ENCODE measurements at regions not wholly inside any gene's neighbourhood (a gene's known extent, or its start where the extent isn't known, plus 50 kb on each side); places are given as distances from the start of the nearest gene placed in this dataset.
A peak's percentile ranks its signal among the peaks of the same experiment; 100 is the strongest.

DNA sequence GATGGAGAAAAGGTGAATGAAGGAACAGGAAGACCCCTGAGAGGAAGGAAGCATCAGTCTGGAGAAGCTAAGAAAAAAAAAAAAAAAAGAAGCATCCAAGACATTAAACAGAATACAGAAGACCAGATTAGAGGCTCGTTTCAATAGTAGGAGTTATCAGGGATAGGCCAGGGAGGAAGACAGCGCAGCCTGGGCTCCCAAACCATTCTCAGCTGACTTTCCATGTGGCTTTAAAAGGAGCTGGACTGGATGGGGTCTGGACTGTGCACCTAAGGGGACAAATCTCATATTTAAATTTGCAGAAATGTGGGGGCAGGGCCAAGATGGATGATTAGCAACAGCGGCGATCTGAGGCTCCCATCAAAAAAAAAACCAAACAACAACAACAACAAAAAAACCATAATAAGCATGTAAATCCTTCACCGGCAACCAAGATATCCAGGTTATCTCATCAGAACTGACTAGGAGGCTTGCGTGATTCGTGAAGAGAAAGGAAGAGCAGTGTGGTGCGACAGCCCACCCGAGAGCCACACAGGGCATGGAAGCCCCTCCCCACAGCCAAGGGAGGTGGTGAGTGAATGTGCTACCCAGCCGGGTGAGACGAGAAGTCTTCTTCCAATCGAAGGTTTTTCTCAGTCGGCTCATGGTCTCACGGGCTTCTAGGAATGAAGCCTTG, 114.9 kb upstream of the ADAMTS16 start:
- FAIRE-seq (no peak), DNase-seq (ENCODE audit: low spot score) (peak; percentile 31)

DNA sequence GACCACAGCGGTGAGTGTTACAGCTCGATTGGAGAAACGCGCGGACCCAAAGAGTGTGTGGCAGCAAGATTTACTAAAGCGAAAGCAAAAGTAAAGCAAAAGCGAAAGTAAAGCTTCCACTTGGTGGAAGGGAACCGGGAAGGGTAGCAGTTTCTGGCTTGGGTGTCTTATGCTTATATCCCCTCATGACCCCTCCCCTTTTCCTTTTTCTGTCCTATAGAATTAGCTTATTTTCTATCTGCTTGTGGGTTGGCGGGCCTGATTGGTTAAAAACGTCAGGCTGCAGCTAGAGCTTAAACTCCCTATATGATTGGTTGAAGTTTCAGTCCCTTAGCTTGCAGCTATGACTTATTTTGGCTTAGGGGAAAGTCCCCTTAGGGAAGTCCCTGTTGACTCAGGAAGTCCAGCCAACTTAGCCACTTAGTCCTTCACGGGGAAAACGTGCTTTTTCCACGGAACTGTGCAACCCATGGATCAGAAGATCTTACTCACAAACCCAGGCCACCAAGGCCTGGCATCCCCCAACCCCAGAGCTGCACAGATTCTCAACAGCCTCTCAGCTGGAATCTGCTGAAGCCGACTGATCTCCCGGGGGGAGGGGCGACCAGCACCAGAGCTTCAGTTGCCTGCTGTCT, 114.2 kb upstream of the ADAMTS16 start:
- FAIRE-seq (peak; percentile 44), DNase-seq (ENCODE audit: low spot score) (peak; percentile 69)

DNA sequence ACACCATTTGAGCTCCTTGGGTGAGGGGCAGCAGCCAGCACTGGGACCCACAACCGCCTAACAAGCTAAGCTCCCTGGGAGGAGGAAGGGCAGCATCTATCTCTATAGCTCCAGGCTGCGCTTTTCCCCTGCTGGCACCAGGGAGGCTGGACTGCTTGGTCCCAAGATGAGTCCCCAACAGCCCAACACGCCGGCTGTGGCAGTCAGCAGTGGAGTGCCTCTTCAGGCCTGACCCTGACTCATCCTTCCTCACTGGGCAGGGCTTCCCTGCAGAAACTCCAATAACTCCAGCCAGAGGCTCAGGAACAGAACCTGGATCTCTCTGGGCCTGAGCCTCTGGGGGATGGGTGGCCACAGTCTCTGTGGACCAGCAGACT, 113.7 kb upstream of the ADAMTS16 start:
- DNase-seq (ENCODE audit: low spot score) (no peak), FAIRE-seq (peak; percentile 50)

DNA sequence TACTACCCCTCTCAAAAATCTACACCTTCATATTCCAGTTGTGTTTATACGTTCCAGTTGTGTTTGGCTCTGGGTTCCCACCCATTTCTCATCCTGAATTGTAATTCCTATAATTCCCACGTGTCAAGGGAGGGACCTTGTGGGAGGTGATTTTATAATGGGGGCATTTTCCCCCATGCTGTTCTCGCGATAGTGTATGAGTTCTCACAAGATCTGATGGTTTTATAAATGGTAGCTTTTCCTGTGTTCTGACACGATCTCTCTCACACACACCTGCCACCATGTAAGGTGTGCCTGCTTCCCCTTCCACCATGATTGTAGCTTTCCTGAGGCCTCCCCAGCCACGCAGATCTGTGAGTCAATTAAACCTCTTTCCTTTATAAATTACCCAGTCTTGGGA, 108.5 kb upstream of the ADAMTS16 start:
- DNase-seq (ENCODE audit: low spot score), result no peak
- no peak for FAIRE-seq

DNA sequence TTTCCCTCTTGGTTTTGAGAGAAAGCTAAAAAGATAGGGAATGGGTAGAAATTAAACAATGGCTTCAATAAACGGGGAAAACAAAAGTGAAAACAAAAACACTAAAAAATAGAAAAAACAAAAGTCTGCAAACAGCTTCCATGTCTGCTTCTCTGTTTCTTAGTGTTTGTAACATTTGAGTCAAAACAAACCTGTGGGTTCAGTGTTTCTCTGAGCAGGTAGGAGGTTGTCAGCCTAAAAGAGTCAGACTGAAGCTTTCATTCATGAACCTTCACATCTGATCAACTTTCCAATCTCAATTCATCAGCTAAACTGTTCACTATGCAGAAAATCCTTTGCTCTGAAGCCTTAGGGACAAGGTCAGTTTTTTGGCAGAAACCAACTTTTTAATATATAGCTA, 102.5 kb upstream of the ADAMTS16 start:
- FAIRE-seq, result no peak
- no peak for DNase-seq (ENCODE audit: low spot score)

DNA sequence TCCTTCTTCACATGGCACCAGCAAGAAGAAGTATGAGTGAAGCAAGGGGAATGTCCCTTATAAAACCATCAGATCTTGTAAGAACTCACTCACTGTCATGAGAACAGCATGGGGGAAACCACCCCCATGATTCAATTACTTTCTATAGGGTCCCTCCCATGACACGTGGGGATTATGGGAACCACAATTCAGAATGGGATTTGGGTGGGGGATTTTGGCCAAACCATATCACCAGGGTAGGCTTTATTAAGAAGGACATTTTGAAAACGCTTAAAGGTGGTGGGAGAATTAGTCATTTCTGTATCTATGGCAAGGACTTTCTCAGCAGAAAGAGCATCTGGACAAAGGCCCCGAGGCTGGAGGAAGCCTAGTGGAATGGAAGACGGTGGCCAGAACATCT, 100.2 kb upstream of the ADAMTS16 start:
- no peak for DNase-seq (ENCODE audit: low spot score)
- no peak for FAIRE-seq

DNA sequence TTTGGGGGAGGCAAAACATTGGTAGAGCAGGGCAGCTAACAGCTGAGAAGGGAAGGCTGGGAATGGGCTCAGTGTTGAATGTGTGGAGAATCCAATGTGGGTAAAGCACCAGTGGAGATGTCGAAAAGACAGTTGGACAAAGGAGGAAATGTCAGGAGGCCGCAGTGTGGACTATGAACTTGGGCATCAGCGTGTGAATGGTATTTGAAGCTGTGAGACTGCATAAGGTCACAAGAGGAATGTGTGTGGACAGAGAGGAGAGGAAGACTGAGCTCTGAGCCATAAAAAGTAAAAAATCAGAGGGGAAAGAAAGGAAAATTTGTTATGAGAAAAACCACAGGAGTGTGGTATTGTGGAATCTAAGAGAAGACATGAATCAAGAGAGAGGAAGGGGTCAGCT, 99.4 kb upstream of the ADAMTS16 start:
- no peak for FAIRE-seq
- no peak for DNase-seq (ENCODE audit: low spot score)

DNA sequence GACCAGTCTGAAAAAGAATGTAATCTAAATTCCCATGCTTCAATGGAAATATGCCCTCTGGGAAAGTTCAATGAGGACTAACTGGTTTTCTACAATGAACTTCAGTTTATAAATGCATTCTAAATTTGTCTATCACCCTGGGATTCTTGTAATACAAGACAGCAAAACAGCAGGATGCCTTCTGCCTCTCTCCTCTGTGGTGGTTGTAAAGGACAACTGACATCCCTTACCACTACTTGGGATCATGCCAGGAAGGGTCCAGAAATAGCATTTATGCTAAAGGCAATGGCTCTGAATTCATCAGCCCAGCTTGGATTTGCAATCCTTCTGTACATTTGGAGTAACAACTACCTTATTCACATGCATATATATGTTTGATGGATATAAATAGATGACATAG, 97.3 kb upstream of the ADAMTS16 start:
- no peak for DNase-seq (ENCODE audit: low spot score)
- no peak for FAIRE-seq

DNA sequence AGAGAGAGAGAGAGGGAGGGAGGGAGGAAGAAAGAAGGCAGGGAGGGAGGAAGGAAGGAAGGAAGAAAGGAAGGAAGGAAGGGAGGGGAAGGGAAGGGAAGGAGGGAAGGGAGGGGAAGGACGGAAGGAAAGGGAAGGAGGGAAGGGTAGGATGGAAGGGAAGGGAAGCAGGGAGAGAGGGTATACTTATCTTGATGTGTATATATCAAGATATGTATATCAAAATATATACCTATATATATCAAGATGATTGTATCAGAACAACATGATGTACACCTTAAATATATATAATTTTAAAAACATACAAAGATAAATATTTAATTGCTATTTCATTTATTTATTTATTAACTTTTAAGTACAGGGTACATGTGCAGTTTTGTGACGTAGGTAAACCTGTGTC, 96.8 kb upstream of the ADAMTS16 start:
- FAIRE-seq, result no peak

DNA sequence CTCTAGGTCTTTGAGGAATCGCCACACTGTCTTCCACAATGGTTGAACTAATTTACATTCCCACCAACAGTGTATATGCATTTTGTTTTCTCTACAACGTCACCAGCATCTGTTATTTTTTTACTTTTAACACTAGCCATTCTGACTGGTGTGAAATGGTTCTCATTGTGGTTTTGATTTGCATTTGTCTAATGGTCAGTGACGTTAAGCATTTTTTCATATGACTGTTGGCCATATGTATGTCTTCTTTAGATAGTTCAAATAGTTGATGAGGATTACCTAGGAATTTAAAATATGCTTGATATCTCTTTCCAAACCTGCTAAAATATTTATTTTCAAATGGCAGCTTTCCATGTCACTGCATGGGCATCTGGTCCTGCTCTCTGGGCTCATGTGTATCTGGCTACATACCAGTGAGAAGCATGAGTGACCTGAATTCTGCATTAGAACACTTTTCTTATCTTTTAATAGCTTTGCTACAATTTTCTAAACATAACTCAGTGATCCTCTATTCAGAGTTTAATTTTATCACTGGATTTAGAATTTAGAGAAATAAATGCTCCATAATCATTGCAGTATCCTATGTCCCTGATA, 95.8 kb upstream of the ADAMTS16 start:
- no peak for FAIRE-seq
- no peak for DNase-seq (ENCODE audit: low spot score)

More for the DNA sequence above, 96.8 kb upstream of the ADAMTS16 start:
- DNase-seq (ENCODE audit: low spot score), result no peak

DNA sequence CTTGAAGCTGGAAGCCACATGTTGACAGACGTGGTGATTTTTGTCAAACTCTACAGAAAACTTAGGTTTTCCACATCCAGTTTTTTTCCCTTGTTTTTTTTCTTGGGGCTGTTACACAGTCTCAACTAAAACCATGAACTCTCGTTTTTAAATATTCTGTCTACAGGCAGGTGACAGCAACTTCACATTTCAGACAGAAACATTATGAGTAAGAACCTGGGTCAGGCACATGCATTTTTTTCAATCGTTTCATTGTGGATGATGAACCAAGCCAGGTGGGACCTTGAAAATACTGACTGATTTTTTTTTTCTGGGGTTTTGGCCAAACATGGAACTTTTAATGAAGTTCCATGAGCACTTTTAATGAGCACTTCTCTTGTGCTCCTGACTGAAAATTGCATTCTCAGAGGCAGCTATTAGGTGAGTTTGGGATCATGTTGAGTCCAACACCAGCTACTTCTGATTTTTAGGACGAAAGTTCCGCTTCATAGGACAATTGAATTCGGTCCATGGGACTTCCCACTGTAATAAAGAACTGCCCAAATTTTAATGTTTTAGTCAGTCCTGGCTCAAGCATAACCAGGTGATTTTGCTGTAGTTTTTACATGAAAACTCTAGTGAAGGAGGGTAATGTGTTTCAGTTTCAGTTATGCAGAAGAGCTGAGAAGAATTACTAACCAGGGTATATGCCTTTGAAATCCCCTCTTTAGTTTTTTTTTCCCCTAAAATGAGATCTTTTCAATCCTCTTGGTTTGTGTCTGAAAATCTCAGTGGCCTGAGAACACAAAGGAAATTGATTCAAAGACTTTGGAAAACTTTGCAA, 93.2 kb upstream of the ADAMTS16 start:
- FAIRE-seq (no peak), DNase-seq (ENCODE audit: low spot score) (no peak)

DNA sequence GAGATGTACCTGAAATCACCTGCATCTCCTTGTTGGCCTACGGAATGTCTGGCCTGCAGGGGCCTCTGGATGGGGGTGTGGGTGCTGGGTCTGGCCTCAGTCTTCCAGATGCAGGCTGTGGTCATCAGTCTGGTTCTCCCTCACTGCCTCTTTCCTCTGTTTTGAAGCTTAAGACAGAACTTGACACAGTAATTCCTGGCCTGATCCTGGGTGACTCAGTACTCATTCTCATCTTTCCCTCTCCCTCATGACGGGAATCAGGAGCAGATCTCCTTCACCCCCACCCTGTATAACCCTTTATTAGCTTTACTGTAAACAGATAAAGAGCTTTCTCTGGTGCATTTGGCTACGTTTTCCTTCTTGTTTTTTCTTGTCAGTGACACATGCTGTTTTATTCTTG, 89.3 kb upstream of the ADAMTS16 start:
- no peak for FAIRE-seq
- no peak for DNase-seq (ENCODE audit: low spot score)

DNA sequence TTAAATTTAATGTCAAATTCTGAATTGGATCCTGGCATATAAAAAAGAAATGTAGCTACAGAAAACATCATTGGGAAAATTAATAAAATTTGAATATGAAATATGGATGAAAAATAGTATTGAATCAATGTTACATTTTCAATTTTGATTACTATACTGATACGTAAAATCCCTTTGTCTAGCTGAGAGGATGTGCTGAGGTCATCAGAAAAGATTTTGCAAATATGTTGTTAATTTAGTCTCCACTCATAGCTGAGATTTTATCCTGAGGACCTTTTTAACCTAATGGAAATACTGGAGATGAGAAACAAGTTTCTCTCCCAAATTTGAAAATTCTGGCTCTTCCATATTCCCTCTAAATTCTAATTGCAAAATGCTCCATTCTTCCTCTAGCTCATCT, 84.4 kb upstream of the ADAMTS16 start:
- FAIRE-seq (no peak), DNase-seq (ENCODE audit: low spot score) (no peak)

DNA sequence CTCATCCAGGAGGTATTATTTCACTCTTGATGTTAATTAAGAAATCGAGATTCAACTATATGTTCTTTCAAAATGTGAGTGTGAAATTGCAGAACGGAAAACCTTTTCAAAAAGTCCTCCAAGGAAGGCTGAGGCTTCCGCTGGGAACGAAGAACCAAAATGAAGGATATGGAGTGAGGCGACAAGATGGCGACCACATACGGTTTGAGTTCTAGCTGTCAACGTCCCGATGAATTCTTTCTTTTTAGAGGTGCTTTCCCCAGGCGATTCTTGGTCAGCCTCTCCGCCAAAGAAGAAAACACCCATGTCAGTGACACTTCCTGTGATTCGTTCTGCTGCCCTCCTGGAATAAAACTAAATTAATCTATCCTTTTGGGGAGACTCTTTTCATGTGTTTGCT, 78.3 kb upstream of the ADAMTS16 start:
- FAIRE-seq, result no peak

DNA sequence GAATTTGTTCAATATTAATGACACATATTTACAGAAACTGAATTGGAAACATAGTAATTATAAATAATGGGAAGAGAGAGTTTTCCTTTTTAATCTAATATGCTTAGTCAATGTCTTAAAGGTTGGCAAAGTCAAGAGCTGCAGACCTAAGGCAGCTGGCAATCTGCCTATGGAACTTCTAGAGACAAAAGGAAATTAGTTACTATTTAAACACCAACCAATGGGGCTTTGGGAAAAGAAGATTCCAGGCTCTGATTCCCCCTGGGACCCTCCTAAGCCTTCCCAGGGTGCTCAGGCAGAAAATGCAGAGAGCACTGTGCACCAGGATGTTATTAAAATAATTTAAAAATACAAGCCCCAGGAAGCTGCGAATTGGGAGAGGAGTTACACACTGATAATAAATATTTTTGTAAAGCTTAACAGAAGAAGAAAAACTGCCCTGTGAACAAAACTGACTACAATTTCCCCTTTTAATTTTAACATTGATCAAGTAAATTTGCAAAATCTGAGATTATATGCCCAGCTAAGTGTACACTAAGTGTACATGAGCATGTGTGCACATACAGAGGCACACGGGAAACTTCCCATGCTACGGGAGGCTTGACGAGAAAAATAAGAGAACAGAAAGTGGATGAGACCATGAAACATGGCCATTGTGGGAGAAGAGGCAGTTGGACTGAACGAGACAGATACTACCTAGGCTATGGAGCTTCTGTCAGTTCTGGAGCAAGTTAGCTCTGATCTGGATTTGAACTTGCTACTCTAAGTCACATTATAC, 77.4 kb upstream of the ADAMTS16 start:
- FAIRE-seq (no peak), DNase-seq (ENCODE audit: low spot score) (no peak)

More for the DNA sequence above, 78.3 kb upstream of the ADAMTS16 start:
- DNase-seq (ENCODE audit: low spot score), result no peak

DNA sequence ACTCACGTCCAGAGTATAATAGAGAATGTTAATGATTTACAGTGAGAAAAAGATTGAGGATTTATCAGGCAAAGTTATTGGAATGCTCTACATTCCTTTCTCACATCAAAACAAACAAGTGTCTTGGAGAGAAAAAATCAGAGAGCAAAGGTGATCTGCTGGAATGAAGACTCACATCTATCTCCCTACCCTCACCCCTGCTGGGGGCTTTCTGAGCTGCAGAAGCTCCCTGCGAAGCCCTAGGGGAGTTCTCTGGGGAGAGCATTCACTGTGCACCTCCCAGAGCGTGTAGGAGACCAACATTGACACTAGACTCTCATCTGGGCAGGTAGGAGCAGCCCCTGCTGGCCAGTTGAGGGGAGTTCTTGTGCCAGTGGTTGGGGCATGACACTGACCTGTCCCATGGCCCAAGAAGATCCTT, 76.6 kb upstream of the ADAMTS16 start:
- DNase-seq (ENCODE audit: low spot score), result peak; percentile 28
- no peak for FAIRE-seq

DNA sequence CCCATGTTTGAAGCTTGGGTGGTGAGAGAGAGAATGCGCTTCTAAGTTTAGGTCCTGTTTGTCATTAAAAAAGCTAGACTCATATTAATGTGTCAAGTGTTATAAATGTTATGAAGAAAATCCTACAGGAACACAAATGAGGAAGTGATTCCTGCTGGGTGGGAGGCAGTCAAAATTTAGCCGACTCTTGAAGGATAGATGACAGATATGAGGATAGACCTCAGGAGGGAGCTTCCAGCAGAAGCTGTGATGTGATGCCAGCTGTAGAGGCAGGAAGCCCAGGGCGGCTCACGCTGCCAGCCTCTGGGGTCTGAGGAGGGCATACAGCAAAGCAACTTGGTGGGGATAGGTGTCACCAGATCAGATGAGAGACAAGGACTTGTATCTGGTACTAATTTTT, 74.7 kb upstream of the ADAMTS16 start:
- FAIRE-seq, result no peak

DNA sequence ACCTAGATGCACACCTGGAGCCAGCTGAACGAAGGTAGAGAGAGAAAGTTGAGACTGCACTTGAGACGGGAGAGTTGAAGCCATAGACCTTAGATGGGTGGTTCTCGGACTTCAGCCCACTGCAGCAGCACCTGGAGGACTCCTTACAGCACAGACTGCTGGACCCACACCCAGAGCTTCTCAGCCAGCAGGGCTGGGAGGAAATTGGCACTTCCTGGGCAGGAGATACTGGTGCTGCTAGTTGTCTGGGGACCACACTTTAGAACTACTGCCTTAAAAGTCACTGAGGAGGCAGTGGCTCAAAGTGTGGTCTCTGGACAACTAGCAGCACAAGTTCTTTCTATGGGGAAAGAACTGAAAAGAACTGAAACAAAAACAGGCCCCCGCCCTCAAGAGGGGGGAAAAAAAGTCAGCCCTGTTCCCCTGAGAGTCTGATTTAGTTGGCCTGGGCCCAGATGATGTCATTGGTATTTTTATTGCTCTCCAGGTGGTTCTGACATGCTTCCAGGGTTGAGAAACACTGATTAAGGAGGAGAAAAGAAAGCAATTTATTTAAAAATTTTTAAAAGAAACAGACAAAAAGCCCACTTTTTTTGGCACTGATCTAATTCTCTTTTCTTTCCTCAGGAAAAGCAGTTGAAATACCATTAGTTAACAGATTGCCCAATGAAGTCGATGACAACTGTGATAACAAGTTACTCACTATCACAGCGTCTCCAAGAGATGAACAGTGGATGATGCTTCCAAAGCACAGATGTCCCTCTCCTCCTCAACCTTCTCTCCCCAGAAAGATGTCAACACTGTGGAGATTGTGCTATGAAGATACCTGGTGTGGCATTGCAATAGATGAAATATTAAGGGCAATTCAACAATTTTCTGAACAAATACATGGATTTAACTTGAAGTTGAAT, 73.6 kb upstream of the ADAMTS16 start:
- no peak for FAIRE-seq
- peak; percentile 76 for DNase-seq (ENCODE audit: low spot score)

More for the DNA sequence above, 74.7 kb upstream of the ADAMTS16 start:
- no peak for DNase-seq (ENCODE audit: low spot score)

DNA sequence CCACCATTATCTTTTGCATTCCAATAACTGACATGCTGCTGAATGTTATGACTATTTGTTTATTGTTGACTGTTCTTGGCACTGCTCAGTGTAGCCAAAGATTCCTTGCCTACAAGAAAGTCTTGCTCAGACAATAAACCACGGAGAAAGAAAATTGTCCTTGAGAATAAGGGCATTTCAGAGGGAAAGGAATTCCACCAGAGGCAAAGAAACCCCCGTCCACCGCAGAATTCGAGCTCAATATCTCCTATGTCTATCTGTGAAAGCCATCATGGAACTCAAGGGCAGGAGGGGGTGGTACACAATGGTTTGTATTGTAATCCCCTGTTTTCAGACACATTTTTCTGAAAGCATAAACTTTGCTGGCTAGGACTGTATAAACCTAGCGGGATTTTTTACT, 70.3 kb upstream of the ADAMTS16 start:
- FAIRE-seq, result peak; percentile 48
- DNase-seq (ENCODE audit: low spot score), result no peak

DNA sequence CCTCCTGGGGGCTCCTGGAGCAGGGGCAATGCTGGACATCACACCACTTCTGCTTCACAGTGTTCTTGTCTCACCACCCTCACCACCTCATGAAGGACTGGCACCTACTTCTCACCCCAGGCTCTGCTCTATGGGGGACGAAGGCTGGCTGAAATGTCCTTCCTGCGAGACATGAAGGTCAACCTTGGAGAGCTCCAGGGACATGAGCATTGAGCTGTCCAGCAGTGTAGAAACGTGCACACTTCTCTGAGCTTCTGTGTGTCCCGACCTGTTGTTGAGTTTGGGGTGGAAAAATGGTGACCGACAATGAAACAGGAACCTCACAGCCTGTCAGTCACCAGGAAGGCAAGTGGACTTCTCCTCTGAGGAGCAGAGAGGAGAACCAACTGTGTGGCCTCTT, 68.6 kb upstream of the ADAMTS16 start:
- DNase-seq (ENCODE audit: low spot score) (no peak), FAIRE-seq (peak; percentile 73)

Measured in urothelium cell line (cell line).